Stimulated activated naive B cell treated with anti-CD40 and anti-IgM and Interleukin-4, amounts not matched to agents 10 μg/mL and 1 μg/mL and 100 μg/mL, for 72 hours (primary cell): ENCODE measurements at regions not wholly inside any gene's neighbourhood (a gene's known extent, or its start where the extent isn't known, plus 50 kb on each side); places are given as distances from the start of the nearest gene placed in this dataset.

Experiments
- ATAC-seq, 2 donors: fragments of 150-1000 bp; cut with Tn5 transposase; replicated peaks; 2 replicates each; pipeline ENCODE4 v1.10.0; 2021; ENCODE audit warnings: moderate library complexity in 1 of 2
- DNase-seq: peaks from one replicate; pipeline ENCODE4 v3.0.0; 2021
- H3K27ac Mint-ChIP-seq: one replicate; pipeline ENCODE4 v1.8.0; 2022; ENCODE audit warnings: mild to moderate bottlenecking, mixed read lengths
- H3K27me3 Mint-ChIP-seq, 2 donors: one replicate each; pipeline ENCODE4 v1.8.0; 2022; ENCODE audit warnings: mixed read lengths in 2 of 2
- H3K36me3 Mint-ChIP-seq, 2 donors: one replicate each; pipeline ENCODE4 v1.8.0; 2022; ENCODE audit warnings: mixed read lengths in 2 of 2, mild to moderate bottlenecking in 1 of 2
- H3K4me1 Mint-ChIP-seq, 2 donors: one replicate each; pipeline ENCODE4 v1.8.0; 2022; ENCODE audit warnings: mixed read lengths in 2 of 2, mild to moderate bottlenecking in 1 of 2
- H3K4me3 Mint-ChIP-seq, 2 donors: one replicate each; pipeline ENCODE4 v1.8.0; 2022; ENCODE audit warnings: mild to moderate bottlenecking in 2 of 2, mixed read lengths in 2 of 2, moderate library complexity in 1 of 2
- H3K9me3 Mint-ChIP-seq, 2 donors: one replicate each; pipeline ENCODE4 v1.8.0; 2022; ENCODE audit warnings: mixed read lengths in 2 of 2, mild to moderate bottlenecking in 1 of 2

DNA sequence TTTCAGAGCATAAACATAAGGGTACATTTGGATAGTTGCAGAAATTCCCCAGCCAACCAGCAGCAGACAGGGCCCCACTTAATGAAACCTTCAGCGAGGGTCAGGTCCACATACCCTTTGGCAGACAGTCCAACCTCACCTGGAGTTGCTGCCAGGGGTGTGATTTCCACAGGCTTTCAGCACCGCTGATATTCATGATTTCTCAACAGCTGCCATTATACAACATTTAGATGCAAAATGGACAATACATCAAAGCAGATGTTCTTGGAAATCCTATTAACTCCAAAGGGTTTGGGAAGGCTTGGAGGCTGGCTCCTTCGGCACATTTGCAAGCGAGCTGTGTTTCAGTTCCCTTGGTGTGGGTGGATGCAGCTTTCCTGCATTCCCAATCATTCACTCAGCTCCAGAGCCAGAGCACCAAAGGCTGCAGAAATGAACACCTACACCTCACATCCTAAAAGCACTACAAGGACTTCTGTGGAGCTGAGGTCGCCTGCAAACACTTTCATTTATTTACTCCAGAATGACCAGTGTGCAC is 147.2 kb upstream of the VSTM2B start:
- ATAC-seq: no peak
- no peak for DNase-seq
- Mint-ChIP-seq H3K9me3 (no peaks in the 10 kb centered on the region), H3K4me3 (no peak overlapping the region), H3K4me1 (no peaks in the 10 kb centered on the region), H3K36me3 (no peaks in the 10 kb centered on the region), H3K27ac (no peak overlapping the region), H3K27me3 (peaks cover 0 to 32% of the 10 kb centered on the region in 2 donors)

DNA sequence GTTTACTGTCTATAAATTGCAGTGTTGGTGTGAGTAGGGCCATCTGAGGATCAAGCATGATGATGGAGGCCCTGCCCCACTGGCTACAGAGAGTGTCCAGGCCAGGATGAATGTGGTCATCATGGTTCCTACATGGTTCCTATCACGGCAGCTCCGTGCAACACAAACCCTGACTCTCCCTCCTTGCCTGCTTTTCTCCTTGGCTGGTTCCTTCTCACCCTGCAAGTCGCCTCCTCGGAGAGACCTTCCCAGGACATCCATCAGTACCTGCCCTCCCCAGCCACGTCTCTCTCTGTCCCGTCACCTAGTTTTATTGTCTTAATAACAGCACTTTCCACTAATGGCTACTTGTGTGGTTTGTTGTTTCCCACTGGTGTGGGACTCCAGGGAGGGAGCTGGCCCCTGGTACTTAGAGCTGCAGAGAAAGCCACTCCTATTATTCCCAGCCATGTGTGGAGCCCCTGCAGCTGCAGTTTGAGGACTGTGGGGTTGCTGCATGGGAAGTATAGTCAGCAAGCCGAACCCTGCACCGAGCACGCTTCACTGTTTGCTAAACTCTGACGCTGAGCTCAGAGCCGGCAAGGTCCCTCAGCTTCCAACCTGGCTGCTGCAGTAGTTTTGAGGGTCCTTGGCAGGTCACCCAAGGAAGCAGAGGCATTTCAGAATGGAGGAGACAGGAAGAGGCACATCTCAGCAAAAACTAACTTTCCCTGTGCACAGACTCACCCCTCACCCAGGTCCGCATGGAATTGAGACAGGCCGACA is 146.4 kb upstream of the VSTM2B start:
- no peak for DNase-seq
- Mint-ChIP-seq H3K4me1 (no peaks in the 10 kb centered on the region), H3K36me3 (no peaks in the 10 kb centered on the region), H3K27me3 (peaks cover 0 to 32% of the 10 kb centered on the region in 2 donors), H3K27ac (no peak overlapping the region), H3K4me3 (no peak overlapping the region), H3K9me3 (no peaks in the 10 kb centered on the region)
- no peak for ATAC-seq

DNA sequence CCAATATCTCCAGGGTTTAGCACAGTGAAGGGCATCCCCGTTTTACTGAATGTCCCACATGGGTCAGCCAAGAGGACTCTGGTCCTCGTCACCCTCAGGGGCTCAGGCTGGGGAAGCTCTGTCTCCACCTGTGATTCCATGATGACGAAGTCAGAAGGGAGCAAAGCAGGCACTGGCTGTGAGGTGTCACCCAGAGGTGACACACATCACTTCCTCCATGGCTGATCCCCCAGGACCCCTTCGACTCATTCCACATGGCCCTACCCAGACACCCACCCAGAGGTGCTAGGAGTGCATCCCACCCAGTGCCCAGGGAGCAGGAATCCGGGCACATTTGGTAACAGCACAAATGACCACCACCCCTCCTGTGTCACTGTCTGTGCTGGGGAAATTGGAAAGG is 145.2 kb upstream of the VSTM2B start:
- Mint-ChIP-seq H3K4me1 (no peaks in the 10 kb centered on the region), H3K27me3 (peaks cover 0 to 27% of the 10 kb centered on the region in 2 donors), H3K36me3 (no peaks in the 10 kb centered on the region), H3K27ac (no peak overlapping the region), H3K9me3 (no peaks in the 10 kb centered on the region), H3K4me3 (no peak overlapping the region)
- ATAC-seq: no peak
- DNase-seq: no peak

DNA sequence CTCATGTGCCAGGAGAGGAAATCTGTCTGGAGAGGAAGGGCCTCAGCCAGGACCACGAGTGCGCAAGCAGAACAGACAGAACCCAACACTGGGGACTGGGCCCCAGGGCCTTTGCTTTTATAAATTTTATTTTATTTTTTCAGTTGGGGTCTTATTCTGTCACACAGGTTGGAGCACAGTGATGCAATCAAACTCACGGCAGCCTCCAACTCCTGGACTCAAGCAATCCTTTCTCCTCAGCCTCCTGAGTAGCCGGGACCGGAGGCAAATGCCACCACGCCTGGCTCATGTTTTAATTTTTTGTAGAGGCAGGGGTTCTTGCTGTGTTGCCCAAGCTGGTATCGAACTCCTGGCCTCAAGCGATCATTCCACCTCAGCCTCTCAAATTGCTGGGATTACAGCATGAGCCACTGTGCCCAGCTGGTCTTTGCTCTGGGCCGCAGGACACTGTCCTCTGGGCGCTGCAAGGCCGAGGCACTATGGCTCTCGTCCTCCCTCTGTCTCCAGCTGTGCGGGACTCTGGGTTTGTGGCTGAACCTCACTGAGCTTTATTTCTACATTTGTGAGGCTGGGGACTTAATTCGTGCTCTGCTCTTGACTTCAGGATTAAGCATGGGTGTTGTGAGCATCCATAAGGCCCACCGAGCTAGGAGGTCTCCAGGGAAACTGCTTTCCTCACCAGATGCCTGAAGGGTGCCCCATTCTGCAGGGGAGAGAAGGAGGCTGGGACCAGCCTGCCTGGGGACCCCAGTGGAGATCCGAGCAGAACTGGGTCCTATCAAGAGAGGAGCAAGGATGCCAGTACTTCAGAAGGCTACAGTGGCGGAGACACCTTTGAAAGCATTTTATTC is 144.2 kb upstream of the VSTM2B start:
- no peaks in the 10 kb centered on the region for H3K4me1 Mint-ChIP-seq
- DNase-seq (no peak), ATAC-seq (no peak)
- H3K4me3 Mint-ChIP-seq: no peak overlapping the region
- H3K27me3 Mint-ChIP-seq: peaks cover 0 to 21% of the 10 kb centered on the region in 2 donors
- no peaks in the 10 kb centered on the region for H3K36me3 Mint-ChIP-seq
- no peaks in the 10 kb centered on the region for H3K9me3 Mint-ChIP-seq
- no peak overlapping the region for H3K27ac Mint-ChIP-seq

DNA sequence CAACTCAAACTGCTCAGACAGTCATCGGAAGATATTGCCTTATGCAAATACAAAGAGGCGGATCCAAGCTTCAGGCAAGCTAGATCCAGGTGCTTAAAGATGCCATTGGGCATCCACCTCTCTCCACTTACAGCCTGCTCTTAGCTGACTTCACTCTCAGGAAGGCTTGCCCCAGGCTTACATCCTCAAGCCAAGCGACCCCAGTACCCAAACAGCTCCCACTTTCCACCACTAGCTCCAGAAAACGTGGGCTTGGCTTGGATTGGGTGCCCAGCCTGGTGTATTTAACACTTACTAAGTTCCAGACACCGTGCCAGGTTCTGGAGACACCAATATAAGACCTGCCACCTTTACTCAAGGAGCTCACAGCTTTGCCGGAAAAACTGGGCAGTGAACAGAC is 142.1 kb upstream of the VSTM2B start:
- DNase-seq (no peak), ATAC-seq (no peak)
- Mint-ChIP-seq H3K27me3 (peaks cover 0 to 21% of the 10 kb centered on the region in 2 donors), H3K27ac (no peak overlapping the region), H3K4me1 (no peaks in the 10 kb centered on the region), H3K4me3 (no peak overlapping the region), H3K36me3 (no peaks in the 10 kb centered on the region), H3K9me3 (no peaks in the 10 kb centered on the region)

DNA sequence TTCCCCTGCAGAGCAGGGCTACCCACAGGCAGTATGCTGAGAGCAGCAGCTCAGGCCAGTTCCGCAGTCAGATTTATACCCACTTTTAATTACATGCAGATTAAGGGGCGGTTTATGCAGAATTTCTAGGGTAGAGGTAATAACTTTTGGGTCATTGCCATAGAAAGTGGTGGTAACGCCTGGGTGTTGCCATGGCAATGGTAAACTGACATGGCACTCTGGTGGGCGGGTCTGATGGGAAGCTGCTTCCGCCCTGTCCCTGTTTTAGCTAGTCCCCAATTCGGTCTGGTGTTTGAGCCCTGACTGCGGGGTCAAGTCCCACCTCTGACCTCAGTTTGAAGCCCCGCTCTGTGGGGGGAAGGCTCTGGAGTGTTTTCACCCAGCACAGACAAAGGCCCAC is 141.1 kb upstream of the VSTM2B start:
- no peak for DNase-seq
- H3K4me1 Mint-ChIP-seq: no peaks in the 10 kb centered on the region
- no peaks in the 10 kb centered on the region for H3K9me3 Mint-ChIP-seq
- H3K27ac Mint-ChIP-seq: no peak overlapping the region
- ATAC-seq: no peak
- H3K4me3 Mint-ChIP-seq: no peak overlapping the region
- H3K27me3 Mint-ChIP-seq: peaks cover 0 to 13% of the 10 kb centered on the region in 2 donors
- H3K36me3 Mint-ChIP-seq: no peaks in the 10 kb centered on the region

DNA sequence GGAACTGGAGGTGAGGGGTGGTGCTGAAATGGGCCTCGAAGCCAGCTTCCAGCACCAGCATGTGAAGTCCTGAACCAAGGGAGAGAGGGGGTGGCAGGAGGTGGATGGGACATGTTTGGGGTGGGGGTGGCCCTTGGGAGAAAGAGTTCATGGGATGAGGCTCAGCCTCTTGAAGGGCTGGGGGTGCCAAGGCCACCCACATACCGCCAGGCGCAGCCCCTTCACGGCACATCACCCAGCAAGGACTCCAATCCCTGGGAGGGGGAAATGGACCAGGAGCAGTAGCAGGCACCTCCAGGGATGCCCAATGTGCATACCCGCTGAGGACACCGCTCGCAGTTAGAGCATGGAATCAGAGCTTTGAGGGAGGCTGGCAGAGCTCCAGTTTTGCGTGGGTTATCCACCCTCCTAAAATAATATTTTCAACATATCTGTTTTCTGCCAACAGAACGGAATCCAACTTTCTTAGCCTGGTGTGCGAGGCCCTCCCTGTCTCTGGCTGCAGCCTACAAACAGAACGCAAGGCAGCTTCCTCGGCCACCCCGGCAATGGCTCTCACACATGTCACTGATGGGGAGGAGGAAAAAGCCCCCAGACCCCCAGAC is 140.5 kb upstream of the VSTM2B start:
- Mint-ChIP-seq H3K27ac (no peak overlapping the region), H3K9me3 (peaks cover 2 to 3% of the 10 kb centered on the region in 2 donors), H3K27me3 (peaks cover 0 to 7% of the 10 kb centered on the region in 2 donors), H3K4me1 (no peaks in the 10 kb centered on the region), H3K36me3 (no peaks in the 10 kb centered on the region), H3K4me3 (no peak overlapping the region)
- ATAC-seq (no peak), DNase-seq (no peak)

DNA sequence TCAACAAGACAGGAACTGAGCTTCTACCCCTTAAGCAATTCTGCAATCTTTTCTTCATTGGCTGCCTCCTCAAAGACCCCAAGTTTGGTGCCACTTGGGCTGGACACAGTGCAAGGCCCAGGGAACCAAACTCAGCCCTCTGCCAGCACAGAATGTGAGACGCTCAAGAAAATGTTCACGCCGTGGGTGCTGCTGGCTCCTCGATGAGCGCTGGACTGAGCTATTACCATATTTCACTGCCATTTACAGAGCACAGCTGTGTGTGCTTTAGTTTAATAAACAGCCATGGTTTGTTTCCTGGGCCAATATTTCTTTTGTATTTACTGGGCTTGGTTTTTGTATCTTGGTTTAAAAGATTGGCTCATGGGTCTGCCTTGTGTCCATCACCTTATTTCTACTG is 138.8 kb upstream of the VSTM2B start:
- H3K4me1 Mint-ChIP-seq: no peaks in the 10 kb centered on the region
- H3K36me3 Mint-ChIP-seq: peaks cover 0 to 3% of the 10 kb centered on the region in 2 donors
- ATAC-seq (no peak), DNase-seq (no peak)
- H3K27ac Mint-ChIP-seq: no peak overlapping the region
- H3K9me3 Mint-ChIP-seq: peaks cover 12 to 14% of the 10 kb centered on the region in 2 donors
- H3K27me3 Mint-ChIP-seq: no peaks in the 10 kb centered on the region
- H3K4me3 Mint-ChIP-seq: no peak overlapping the region

DNA sequence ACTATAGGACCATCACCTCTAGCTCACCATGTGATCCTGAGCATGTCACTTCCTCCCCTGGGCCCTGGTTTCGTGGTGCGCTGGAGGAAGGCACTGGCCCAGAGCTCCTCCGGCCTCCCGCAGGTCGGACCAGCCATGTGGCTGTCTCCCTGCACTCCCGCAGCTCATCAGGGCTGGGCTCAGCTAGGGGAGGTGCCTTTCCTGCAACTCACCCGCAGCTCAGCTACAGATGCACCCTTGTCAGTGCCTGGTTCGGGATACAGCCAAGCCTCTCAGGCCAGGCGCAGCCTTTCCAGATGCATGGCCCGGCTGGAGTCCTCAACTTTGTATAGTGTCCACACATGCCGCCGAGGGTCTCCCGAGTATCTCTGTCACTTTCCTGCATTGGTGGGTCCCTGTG is 138.2 kb upstream of the VSTM2B start:
- Mint-ChIP-seq H3K27ac (no peak overlapping the region), H3K4me1 (no peaks in the 10 kb centered on the region), H3K36me3 (peaks cover 0 to 3% of the 10 kb centered on the region in 2 donors), H3K4me3 (no peak overlapping the region), H3K27me3 (no peaks in the 10 kb centered on the region), H3K9me3 (peaks cover 12 to 14% of the 10 kb centered on the region in 2 donors)
- no peak for ATAC-seq
- DNase-seq: no peak

DNA sequence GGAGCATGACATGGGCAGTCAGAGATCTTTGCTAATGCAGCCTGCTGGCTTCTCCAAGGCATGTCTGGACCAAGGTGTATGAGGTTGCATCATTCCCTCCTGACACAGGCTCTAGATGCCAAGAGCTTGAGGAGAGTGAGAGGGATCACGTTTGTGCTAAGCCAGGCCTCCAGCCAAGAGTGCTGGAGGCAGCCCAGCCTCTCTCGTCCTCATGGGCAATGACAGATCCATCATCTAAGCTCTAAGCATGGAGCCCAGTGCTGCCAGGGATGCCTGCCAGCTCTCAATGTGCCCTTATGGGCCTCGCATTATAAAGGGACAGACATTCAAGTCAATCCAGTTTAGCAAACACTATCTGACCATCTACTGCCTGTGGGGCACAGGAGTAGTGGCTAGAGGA is 136.3 kb upstream of the VSTM2B start:
- no peak for DNase-seq
- Mint-ChIP-seq H3K9me3 (peaks cover 12 to 14% of the 10 kb centered on the region in 2 donors), H3K36me3 (peaks cover 0 to 3% of the 10 kb centered on the region in 2 donors), H3K4me3 (no peak overlapping the region), H3K27me3 (no peaks in the 10 kb centered on the region), H3K27ac (no peak overlapping the region), H3K4me1 (no peaks in the 10 kb centered on the region)
- no peak for ATAC-seq

DNA sequence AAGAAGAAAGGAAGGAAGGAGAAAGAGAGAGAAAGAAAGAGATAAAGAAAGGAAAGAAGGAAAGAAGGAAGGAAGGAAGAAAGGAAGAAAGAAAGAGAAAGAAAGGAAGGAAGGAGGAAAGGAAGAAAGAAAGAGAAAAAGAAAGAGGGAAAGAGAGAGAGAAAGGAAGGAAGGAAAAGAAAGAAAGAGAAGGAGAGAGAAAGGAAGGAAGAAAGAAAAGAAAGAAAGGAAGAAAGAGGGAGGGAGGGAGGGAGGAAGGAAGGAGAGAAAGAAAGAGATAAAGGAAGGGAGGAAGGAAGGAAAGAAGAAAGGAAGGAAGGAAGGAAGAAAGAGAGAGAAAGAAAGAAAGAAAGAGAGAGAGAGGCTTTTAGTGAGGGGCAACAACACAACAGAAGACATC is 135.1 kb upstream of the VSTM2B start:
- Mint-ChIP-seq H3K9me3 (peaks cover 12 to 14% of the 10 kb centered on the region in 2 donors), H3K4me3 (no peak overlapping the region), H3K27me3 (no peaks in the 10 kb centered on the region), H3K4me1 (no peaks in the 10 kb centered on the region), H3K36me3 (peaks cover 0 to 3% of the 10 kb centered on the region in 2 donors), H3K27ac (no peak overlapping the region)
- DNase-seq: no peak
- no peak for ATAC-seq

DNA sequence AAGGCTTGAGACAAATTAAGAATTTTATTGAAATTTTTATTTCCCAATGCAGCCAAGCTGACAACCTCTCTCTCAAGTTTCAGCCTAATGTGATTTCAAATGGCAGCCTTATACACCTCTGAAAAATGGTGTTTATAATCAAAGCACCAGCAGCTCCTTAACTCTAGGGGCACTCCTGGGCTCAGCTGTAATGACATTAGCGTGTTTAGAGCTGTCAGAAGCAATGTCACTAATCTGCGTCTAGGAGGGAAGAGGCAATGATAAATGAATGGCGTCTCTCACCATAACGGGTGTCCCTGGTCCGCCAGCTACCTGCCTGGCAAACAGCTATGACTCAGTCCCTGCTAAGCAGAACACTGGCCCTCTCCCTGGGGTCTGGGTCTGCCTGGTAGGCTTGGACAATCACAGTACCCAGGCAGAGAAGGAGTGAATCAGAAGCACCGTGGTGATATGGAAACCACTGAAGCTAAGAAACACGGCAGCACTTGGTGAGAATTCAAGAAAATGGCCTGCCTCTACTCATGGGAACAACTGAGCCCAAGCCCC is 131.8 kb upstream of the VSTM2B start:
- H3K4me3 Mint-ChIP-seq: no peak overlapping the region
- no peaks in the 10 kb centered on the region for H3K4me1 Mint-ChIP-seq
- DNase-seq (no peak), ATAC-seq (no peak)
- peaks cover 0 to 3% of the 10 kb centered on the region in 2 donors for H3K36me3 Mint-ChIP-seq
- no peaks in the 10 kb centered on the region for H3K27me3 Mint-ChIP-seq
- H3K27ac Mint-ChIP-seq: no peak overlapping the region
- H3K9me3 Mint-ChIP-seq: peaks cover 12 to 14% of the 10 kb centered on the region in 2 donors

DNA sequence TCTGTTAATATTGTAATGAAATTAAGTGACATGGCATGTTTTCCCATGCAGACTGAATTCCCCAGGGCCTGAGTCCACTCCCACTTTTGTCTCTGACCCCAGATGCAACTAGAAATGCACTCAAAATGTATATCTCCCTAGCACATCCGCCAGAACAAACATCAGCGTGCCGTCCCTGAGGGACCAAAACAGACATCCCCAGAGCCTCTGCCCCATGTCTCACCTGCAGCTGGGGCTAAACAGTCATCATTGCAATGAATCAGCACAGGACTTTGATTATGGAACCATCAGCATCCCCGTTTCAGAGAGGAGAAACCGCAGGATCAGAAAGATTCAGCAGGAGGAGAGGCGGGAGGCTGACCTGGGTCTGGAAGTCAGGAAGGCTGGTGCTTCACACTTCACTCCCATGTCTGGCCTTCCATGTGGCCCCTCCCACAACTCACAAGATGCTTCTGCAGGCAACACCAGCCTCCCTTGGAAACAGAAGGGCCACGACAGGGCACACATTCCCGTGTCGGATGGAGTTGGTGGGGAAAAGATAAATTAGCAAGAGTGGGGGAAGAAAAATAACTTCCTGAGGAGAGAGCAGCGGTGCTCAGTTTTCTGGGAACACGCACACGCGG is 130.6 kb upstream of the VSTM2B start:
- H3K36me3 Mint-ChIP-seq: peaks cover 0 to 3% of the 10 kb centered on the region in 2 donors

More for the DNA sequence above, 130.6 kb upstream of the VSTM2B start:
- Mint-ChIP-seq H3K4me1 (no peaks in the 10 kb centered on the region), H3K9me3 (peaks cover 10 to 12% of the 10 kb centered on the region in 2 donors), H3K4me3 (no peak overlapping the region), H3K27ac (no peak overlapping the region), H3K27me3 (no peaks in the 10 kb centered on the region)
- ATAC-seq (no peak), DNase-seq (no peak)
